GM23248 (cell line): ENCODE measurements at regions not wholly inside any gene's neighbourhood (a gene's known extent, or its start where the extent isn't known, plus 50 kb on each side); places are given as distances from the start of the nearest gene placed in this dataset.

Experiments
- EZH2 ChIP-seq: fragments of 200-600 bp; sonication (generic); IDR thresholded peaks from 2 replicates; pipeline ENCODE4 v1.6.1; 2018; ENCODE audit warnings: antibody characterized with exemption, mild to moderate bottlenecking; ENCODE audit not compliant: insufficient read depth, poor library complexity, severe bottlenecking
- EZH2phosphoT487 ChIP-seq: fragments of 200-600 bp; sonication (generic); IDR thresholded peaks from 2 replicates; pipeline ENCODE4 v1.6.1; 2018; ENCODE audit warnings: antibody characterized with exemption, moderate library complexity, mild to moderate bottlenecking, low read depth; ENCODE audit not compliant: insufficient read depth

DNA sequence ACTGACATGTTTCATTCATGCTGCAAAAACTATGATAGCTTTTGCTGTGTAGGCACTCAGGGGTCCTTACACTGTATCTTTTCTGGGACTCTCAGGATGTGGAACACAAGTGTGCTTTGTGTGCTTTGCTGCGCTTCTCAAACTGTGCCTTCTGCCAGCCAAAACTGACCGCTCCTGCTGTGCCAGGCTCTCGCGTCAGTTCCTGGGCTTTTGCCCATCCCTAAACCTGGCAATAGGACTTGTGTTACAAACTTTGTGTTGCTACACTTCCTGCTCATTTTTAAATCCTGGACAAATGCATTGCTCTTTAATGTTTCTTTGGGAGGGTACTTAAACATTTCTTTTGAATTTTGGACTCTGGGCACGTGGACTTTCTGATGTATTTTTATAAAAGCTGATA lies 60.3 kb downstream of the DIPK2A start:
- TF ChIP-seq EZH2, result no peak
- TF ChIP-seq EZH2phosphoT487, result no peak
